PC-3 (cell line): ENCODE measurements at regions not wholly inside any gene's neighbourhood (a gene's known extent, or its start where the extent isn't known, plus 50 kb on each side); places are given as distances from the start of the nearest gene placed in this dataset.

Experiments
- EZH2 ChIP-seq: fragments of 300-600 bp; sonication (generic); IDR thresholded peaks from one replicate; pipeline ENCODE4 v1.6.1; 2017; ENCODE audit warnings: antibody characterized with exemption, mild to moderate bottlenecking, low read length; ENCODE audit not compliant: unreplicated experiment
- TF ChIP-seq, protein P1 (sequence below): fragments of 300-600 bp; sonication (generic); conservative IDR thresholded peaks from 2 replicates; pipeline ENCODE4 v1.5.1; 2017; ENCODE audit warnings: antibody characterized with exemption, low read depth, mild to moderate bottlenecking, low read length

DNA sequence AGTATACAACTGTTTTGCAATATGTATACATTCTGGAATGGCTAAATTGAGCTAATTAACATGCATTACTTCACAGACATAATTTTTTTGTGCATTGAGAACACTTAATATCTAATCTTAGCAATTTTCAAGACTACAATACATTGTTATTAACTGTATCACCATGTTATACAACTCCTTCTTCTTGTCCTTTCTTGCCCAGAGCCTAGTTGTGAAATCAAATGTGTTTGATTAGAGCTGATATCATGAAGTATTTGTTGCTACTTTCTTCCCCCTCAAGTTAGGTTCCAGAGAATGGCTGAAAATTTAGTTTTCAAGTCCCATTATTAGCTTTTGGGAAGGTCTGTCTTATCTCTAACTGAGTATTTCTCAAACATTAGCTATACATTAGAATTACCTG lies 607.8 kb downstream of the PSAT1 start:
- TF ChIP-seq, protein P1, sequence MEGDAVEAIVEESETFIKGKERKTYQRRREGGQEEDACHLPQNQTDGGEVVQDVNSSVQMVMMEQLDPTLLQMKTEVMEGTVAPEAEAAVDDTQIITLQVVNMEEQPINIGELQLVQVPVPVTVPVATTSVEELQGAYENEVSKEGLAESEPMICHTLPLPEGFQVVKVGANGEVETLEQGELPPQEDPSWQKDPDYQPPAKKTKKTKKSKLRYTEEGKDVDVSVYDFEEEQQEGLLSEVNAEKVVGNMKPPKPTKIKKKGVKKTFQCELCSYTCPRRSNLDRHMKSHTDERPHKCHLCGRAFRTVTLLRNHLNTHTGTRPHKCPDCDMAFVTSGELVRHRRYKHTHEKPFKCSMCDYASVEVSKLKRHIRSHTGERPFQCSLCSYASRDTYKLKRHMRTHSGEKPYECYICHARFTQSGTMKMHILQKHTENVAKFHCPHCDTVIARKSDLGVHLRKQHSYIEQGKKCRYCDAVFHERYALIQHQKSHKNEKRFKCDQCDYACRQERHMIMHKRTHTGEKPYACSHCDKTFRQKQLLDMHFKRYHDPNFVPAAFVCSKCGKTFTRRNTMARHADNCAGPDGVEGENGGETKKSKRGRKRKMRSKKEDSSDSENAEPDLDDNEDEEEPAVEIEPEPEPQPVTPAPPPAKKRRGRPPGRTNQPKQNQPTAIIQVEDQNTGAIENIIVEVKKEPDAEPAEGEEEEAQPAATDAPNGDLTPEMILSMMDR, result no peak
- TF ChIP-seq EZH2, result no peak
